Kidney (tissue), 13 donors: ENCODE measurements at regions not wholly inside any gene's neighbourhood (a gene's known extent, or its start where the extent isn't known, plus 50 kb on each side); places are given as distances from the start of the nearest gene placed in this dataset.
"Not testable (repeated sequence)": the region's sequence is repeated elsewhere in the genome, so short reads cannot be mapped to it uniquely, and the experiment has no call there.

Experiments
- DNase-seq, 5 donors: peaks; one replicate each; pipeline ENCODE4 v3.0.0-alpha.2; 2013 to 2020
- FAIRE-seq: peaks from 2 replicates; lab custom pipeline; 2012; peaks lifted over from hg19 to GRCh38; lab: Jason Lieb, UNC
- H3K27ac ChIP-seq, 2 donors: one replicate each; pipeline ENCODE4 v1.7.0; 2013; ENCODE audit warnings: low read depth in 2 of 2, low read length in 2 of 2, inconsistent platforms in 1 of 2
- H3K27me3 ChIP-seq: one replicate; pipeline ENCODE4 v1.7.1; 2013; ENCODE audit warnings: low read length, inconsistent platforms; ENCODE audit not compliant: control insufficient read depth, insufficient read depth
- H3K36me3 ChIP-seq, 3 donors: one replicate each; pipeline versions ENCODE4 v1.7.0 to v1.7.1; 2013; ENCODE audit warnings: low read length in 3 of 3, control low read depth in 1 of 3, inconsistent platforms in 1 of 3; ENCODE audit not compliant: insufficient read depth in 3 of 3, control insufficient read depth in 2 of 3
- H3K4me1 ChIP-seq, 3 donors: one replicate each; pipeline versions ENCODE4 v1.7.0 to v1.7.1; 2013; ENCODE audit warnings: low read length in 3 of 3, inconsistent platforms in 1 of 3, low read depth in 1 of 3; ENCODE audit not compliant: control insufficient read depth in 2 of 3, insufficient read depth in 2 of 3
- H3K4me3 ChIP-seq, 3 donors: one replicate each; pipeline versions ENCODE4 v1.7.0 to v1.8.1; 2013; ENCODE audit warnings: low read length in 3 of 3, control low read depth in 1 of 3, inconsistent platforms in 1 of 3
- H3K9ac ChIP-seq, 3 donors: one replicate each; pipeline versions ENCODE4 v1.7.0 to v1.7.1; 2013; ENCODE audit warnings: low read length in 3 of 3, control low read depth in 1 of 3, inconsistent platforms in 1 of 3
- H3K9me3 ChIP-seq, 3 donors: one replicate each; pipeline versions ENCODE4 v1.7.0 to v1.7.1; 2013; ENCODE audit warnings: low read length in 3 of 3, control low read depth in 1 of 3, inconsistent platforms in 1 of 3; ENCODE audit not compliant: control insufficient read depth in 2 of 3, insufficient read depth in 1 of 3
- intact Hi-C: fragments of 100-400 bp; cut with DNase I; formaldehyde crosslinking; loops from one replicate; pipeline ENCODE4 v1.11.1; 2022
- TF ChIP-seq, protein P1 (sequence below): IDR thresholded peaks from 3 replicates; pipeline ENCODE4 v1.5.1; 2012; ENCODE audit warnings: mild to moderate bottlenecking, moderate library complexity, borderline replicate concordance; ENCODE audit not compliant: insufficient read depth; ENCODE audit errors: extremely low read depth
- donor health status: control.
- donor health status: control.
- donor health status: control.
- donor health status: control.
- donor health status: control.
- donor health status: DM: yes; HTN: yes; CAD: no.
- donor health status: Normal renal cell carcinoma (clear cell type).

DNA sequence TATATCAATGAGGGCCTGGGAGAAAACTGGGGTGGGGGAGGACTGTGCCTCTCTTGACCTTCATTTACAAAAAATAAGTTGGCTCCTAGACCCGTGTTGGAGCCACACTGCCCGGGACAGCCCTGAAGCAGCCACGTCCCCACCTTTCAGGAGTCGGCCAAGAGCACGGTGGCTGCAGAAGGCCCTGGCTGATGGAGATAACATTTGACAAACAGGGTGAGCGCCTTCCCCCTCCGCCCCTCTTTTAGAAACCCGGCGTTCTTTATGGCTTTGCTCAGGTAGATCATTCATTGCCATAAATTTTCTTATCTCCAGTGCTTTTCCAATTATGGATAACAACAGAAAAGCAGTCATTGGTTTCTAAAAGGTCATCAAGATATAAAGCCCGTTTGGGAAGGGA lies 398.1 kb upstream of the TNRC6C start:
- FAIRE-seq, result no peak
- Histone ChIP-seq H3K9ac (no peak overlapping the region), H3K27me3 (no peaks in the 10 kb centered on the region), H3K4me3 (no peak overlapping the region), H3K27ac (no peak overlapping the region), H3K9me3 (no peaks in the 10 kb centered on the region), H3K36me3 (no peaks in the 10 kb centered on the region), H3K4me1 (no peaks in the 10 kb centered on the region)
- intact Hi-C loops, result no loop called here
- TF ChIP-seq, protein P1, sequence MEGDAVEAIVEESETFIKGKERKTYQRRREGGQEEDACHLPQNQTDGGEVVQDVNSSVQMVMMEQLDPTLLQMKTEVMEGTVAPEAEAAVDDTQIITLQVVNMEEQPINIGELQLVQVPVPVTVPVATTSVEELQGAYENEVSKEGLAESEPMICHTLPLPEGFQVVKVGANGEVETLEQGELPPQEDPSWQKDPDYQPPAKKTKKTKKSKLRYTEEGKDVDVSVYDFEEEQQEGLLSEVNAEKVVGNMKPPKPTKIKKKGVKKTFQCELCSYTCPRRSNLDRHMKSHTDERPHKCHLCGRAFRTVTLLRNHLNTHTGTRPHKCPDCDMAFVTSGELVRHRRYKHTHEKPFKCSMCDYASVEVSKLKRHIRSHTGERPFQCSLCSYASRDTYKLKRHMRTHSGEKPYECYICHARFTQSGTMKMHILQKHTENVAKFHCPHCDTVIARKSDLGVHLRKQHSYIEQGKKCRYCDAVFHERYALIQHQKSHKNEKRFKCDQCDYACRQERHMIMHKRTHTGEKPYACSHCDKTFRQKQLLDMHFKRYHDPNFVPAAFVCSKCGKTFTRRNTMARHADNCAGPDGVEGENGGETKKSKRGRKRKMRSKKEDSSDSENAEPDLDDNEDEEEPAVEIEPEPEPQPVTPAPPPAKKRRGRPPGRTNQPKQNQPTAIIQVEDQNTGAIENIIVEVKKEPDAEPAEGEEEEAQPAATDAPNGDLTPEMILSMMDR, result no peak
- DNase-seq, result no peak

DNA sequence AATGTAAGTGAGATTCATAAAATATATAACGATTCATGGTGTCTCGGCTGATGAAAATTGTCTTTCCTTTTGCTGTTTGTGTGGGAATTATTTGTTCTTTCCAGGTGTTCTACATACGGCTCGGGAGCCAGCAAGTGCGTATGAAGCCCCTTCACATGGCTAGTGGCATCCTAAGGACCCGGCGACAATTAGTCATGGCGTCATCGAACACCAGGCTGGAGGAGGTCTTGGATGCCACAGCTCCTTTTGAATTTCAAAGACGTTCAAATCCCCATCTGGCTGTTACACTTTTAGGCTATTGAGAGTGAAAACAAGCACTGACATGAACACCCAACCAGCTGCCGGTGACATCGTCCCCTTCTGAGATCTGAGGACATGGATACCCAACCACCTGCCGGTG lies 397.7 kb upstream of the TNRC6C start:
- Histone ChIP-seq H3K27ac (no peak overlapping the region), H3K9ac (no peak overlapping the region), H3K4me3 (no peak overlapping the region), H3K4me1 (no peaks in the 10 kb centered on the region), H3K36me3 (no peaks in the 10 kb centered on the region), H3K9me3 (no peaks in the 10 kb centered on the region), H3K27me3 (no peaks in the 10 kb centered on the region)
- DNase-seq (no peak), FAIRE-seq (no peak)
- TF ChIP-seq, protein P1, result no peak
- intact Hi-C loops, result no loop called here

GRCh38 chr17:77562361-77562760 lies 396.1 kb upstream of the TNRC6C start:
- H3K9me3 ChIP-seq, H3K9ac ChIP-seq, H3K4me3 ChIP-seq, FAIRE-seq, H3K4me1 ChIP-seq, H3K36me3 ChIP-seq, H3K27me3 ChIP-seq, intact Hi-C loops, DNase-seq, H3K27ac ChIP-seq: not testable (repeated sequence)

DNA sequence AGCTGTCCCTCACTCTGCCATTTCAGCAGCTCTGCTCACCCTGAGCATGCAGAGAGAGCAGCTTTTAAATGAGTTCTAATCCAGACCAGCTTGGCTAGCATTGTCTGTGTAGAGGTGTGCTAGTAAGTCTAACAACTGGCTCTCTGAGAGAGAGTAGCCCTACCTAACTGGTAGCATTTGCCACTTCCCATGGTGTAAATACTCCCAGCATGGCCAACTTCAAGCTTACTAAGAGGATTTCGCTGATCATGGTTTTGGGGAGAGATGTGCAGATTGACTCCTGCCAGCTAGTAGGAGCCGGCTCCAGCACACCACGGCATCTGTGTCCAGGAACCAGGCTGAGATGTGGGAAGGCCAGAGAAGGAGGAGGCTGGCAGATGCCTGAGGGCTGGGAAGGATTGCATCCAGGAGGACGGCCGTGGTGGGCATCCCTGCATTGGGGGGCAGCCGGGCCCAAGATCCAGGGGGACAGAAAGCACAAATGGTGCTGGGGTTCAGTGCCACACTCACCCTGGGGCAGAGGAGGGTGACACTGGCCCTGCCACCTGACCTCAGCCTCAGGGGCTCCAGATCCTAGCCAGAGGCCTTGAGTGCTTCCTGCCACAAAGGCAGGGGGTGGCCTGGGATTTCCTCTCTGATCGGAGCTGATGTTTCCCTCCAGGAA lies 394.9 kb upstream of the TNRC6C start:
- no peaks in the 10 kb centered on the region for H3K36me3 ChIP-seq
- H3K27ac ChIP-seq, result no peak overlapping the region
- H3K4me3 ChIP-seq, result no peak overlapping the region
- H3K9me3 ChIP-seq, result no peaks in the 10 kb centered on the region
- DNase-seq (no peak), FAIRE-seq (no peak)
- TF ChIP-seq, protein P1, result no peak
- no peak overlapping the region for H3K9ac ChIP-seq
- H3K4me1 ChIP-seq, result no peaks in the 10 kb centered on the region
- intact Hi-C loops, result no loop called here
- H3K27me3 ChIP-seq, result no peaks in the 10 kb centered on the region
